Tongue (tissue), 1 donor: ENCODE measurements at regions not wholly inside any gene's neighbourhood (a gene's known extent, or its start where the extent isn't known, plus 50 kb on each side); places are given as distances from the start of the nearest gene placed in this dataset.
"Not testable (repeated sequence)": the region's sequence is repeated elsewhere in the genome, so short reads cannot be mapped to it uniquely, and the experiment has no call there.

Experiments used
- DNase-seq: peaks from one replicate; pipeline ENCODE4 v3.0.0-alpha.2; 2015

GRCh38 chr12:124130691-124131591 is 157.9 kb downstream of the ZNF664 start:
- no peak for DNase-seq

- DNase-seq = no peak
Measured at GRCh38 chr12:124131659-124132058, 158.6 kb downstream of the ZNF664 start.

- DNase-seq = no peak
Measured at GRCh38 chr12:124132530-124132929, 159.5 kb downstream of the ZNF664 start.

- DNase-seq = no peak
Measured at GRCh38 chr12:124136796-124137195, 158.1 kb upstream of the RFLNA start.

- no peak for DNase-seq
Measured at GRCh38 chr12:124140944-124141486, 153.9 kb upstream of the RFLNA start.

GRCh38 chr12:124141611-124142010 is 153.3 kb upstream of the RFLNA start:
- DNase-seq = not testable (repeated sequence)

- no peak for DNase-seq
Measured at GRCh38 chr12:124142395-124143035, 152.4 kb upstream of the RFLNA start.

GRCh38 chr12:124143726-124144125 is 151.2 kb upstream of the RFLNA start:
- DNase-seq = no peak

- DNase-seq = no peak
Measured at GRCh38 chr12:124144531-124145194, 150.2 kb upstream of the RFLNA start.

GRCh38 chr12:124147027-124147426 is 147.9 kb upstream of the RFLNA start:
- DNase-seq = no peak

- no peak for DNase-seq
Measured at GRCh38 chr12:124147575-124147974, 147.3 kb upstream of the RFLNA start.

- DNase-seq = no peak
Measured at GRCh38 chr12:124148481-124149273, 146.2 kb upstream of the RFLNA start.

GRCh38 chr12:124149287-124149686 is 145.6 kb upstream of the RFLNA start:
- no peak for DNase-seq

- DNase-seq = no peak
Measured at GRCh38 chr12:124150168-124150567, 144.7 kb upstream of the RFLNA start.

GRCh38 chr12:124151583-124151982 is 143.3 kb upstream of the RFLNA start:
- no peak for DNase-seq

GRCh38 chr12:124152731-124153130 is 142.2 kb upstream of the RFLNA start:
- DNase-seq = peak; percentile 61

- no peak for DNase-seq
Measured at GRCh38 chr12:124153392-124153791, 141.5 kb upstream of the RFLNA start.

- peak; percentile 96 for DNase-seq
Measured at GRCh38 chr12:124157406-124157805, 137.5 kb upstream of the RFLNA start.

GRCh38 chr12:124159655-124160054 is 135.2 kb upstream of the RFLNA start:
- DNase-seq = peak; percentile 43

GRCh38 chr12:124160097-124160756 is 134.7 kb upstream of the RFLNA start:
- peak; percentile 87 for DNase-seq

- not testable (repeated sequence) for DNase-seq
Measured at GRCh38 chr12:124161402-124161801, 133.5 kb upstream of the RFLNA start.
